ENCODE measurements at regions not wholly inside any gene's neighbourhood (a gene's known extent, or its start where the extent isn't known, plus 50 kb on each side); places are given as distances from the start of the nearest gene placed in this dataset.

DNA sequence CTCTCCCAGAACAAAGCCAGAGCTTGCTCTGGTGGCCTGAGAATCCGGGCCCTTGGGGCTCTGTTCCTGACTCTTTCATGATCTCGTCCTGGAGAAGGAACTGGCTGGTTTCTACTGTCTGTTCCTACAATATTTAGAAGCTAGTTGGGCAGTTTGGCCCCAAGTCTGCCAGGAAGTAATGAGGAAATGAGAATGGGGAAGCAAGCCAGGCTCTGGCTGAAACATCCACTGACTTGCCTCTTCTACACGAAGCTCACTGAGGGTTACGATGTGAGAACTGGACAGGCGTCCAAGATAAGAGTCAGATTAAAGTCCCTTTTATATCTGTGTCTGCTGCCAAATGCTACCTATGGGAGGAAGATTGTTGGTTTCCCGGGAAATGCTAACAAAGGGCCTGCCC, 110.0 kb upstream of the KIRREL3 start:
- TF ChIP-seq, protein P1, sequence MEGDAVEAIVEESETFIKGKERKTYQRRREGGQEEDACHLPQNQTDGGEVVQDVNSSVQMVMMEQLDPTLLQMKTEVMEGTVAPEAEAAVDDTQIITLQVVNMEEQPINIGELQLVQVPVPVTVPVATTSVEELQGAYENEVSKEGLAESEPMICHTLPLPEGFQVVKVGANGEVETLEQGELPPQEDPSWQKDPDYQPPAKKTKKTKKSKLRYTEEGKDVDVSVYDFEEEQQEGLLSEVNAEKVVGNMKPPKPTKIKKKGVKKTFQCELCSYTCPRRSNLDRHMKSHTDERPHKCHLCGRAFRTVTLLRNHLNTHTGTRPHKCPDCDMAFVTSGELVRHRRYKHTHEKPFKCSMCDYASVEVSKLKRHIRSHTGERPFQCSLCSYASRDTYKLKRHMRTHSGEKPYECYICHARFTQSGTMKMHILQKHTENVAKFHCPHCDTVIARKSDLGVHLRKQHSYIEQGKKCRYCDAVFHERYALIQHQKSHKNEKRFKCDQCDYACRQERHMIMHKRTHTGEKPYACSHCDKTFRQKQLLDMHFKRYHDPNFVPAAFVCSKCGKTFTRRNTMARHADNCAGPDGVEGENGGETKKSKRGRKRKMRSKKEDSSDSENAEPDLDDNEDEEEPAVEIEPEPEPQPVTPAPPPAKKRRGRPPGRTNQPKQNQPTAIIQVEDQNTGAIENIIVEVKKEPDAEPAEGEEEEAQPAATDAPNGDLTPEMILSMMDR (IDR thresholded peaks at IDR 0.05): no peak
- TF ChIP-seq EP300 (IDR thresholded peaks at IDR 0.05) (no peak), POLR2A (IDR thresholded peaks at IDR 0.05) (no peak)

Data from suprapubic skin (tissue), 3 donors.